ENCODE measurements at regions not wholly inside any gene's neighbourhood (a gene's known extent, or its start where the extent isn't known, plus 50 kb on each side); places are given as distances from the start of the nearest gene placed in this dataset.

- Mint-ChIP-seq H3K9me3 (no peaks in the 10 kb centered on the region), H3K36me3 (ENCODE audit: low read depth) (no peaks in the 10 kb centered on the region), H3K4me1 (ENCODE audit: low read depth) (peaks cover 12% of the 10 kb centered on the region), H3K4me3 (no peak overlapping the region), H3K27me3 (no peaks in the 10 kb centered on the region), H3K27ac (no peak overlapping the region)
- intact Hi-C loops (cut with micrococcal nuclease): no loop called here
Measured at GRCh38 chr4:11111370-11111769, 317.3 kb downstream of the HS3ST1 start.

GRCh38 chr4:11106759-11107158 is 321.9 kb downstream of the HS3ST1 start:
- Mint-ChIP-seq H3K4me3 (no peak overlapping the region), H3K27ac (no peak overlapping the region), H3K27me3 (no peaks in the 10 kb centered on the region), H3K9me3 (no peaks in the 10 kb centered on the region), H3K4me1 (ENCODE audit: low read depth) (peaks cover 20% of the 10 kb centered on the region), H3K36me3 (ENCODE audit: low read depth) (no peaks in the 10 kb centered on the region)
- intact Hi-C loops (cut with micrococcal nuclease): no loop called here

GRCh38 chr4:11106190-11106589 is 322.5 kb downstream of the HS3ST1 start:
- intact Hi-C loops (cut with micrococcal nuclease): no loop called here
- peaks cover 20% of the 10 kb centered on the region for H3K4me1 Mint-ChIP-seq (ENCODE audit: low read depth)
- H3K4me3 Mint-ChIP-seq: no peak overlapping the region
- no peaks in the 10 kb centered on the region for H3K9me3 Mint-ChIP-seq
- H3K36me3 Mint-ChIP-seq (ENCODE audit: low read depth): no peaks in the 10 kb centered on the region
- H3K27me3 Mint-ChIP-seq: no peaks in the 10 kb centered on the region
- H3K27ac Mint-ChIP-seq: no peak overlapping the region

GRCh38 chr4:11105715-11106114 is 323.0 kb downstream of the HS3ST1 start:
- Mint-ChIP-seq H3K36me3 (ENCODE audit: low read depth) (no peaks in the 10 kb centered on the region), H3K9me3 (no peaks in the 10 kb centered on the region), H3K27me3 (no peaks in the 10 kb centered on the region), H3K4me1 (ENCODE audit: low read depth) (peaks cover 20% of the 10 kb centered on the region), H3K27ac (no peak overlapping the region), H3K4me3 (no peak overlapping the region)
- intact Hi-C loops (cut with micrococcal nuclease): no loop called here

GRCh38 chr4:11098461-11098860 is 330.2 kb downstream of the HS3ST1 start:
- Mint-ChIP-seq H3K36me3 (ENCODE audit: low read depth) (no peaks in the 10 kb centered on the region), H3K4me3 (no peak overlapping the region), H3K9me3 (no peaks in the 10 kb centered on the region), H3K4me1 (ENCODE audit: low read depth) (peaks cover 4% of the 10 kb centered on the region), H3K27ac (no peak overlapping the region), H3K27me3 (no peaks in the 10 kb centered on the region)
- intact Hi-C loops (cut with micrococcal nuclease): no loop called here

GRCh38 chr4:11097725-11098124 is 331.0 kb downstream of the HS3ST1 start:
- H3K27ac Mint-ChIP-seq: no peak overlapping the region
- H3K36me3 Mint-ChIP-seq (ENCODE audit: low read depth): no peaks in the 10 kb centered on the region
- no peak overlapping the region for H3K4me3 Mint-ChIP-seq
- H3K27me3 Mint-ChIP-seq: no peaks in the 10 kb centered on the region
- intact Hi-C loops (cut with micrococcal nuclease): no loop called here
- no peaks in the 10 kb centered on the region for H3K4me1 Mint-ChIP-seq (ENCODE audit: low read depth)
- H3K9me3 Mint-ChIP-seq: no peaks in the 10 kb centered on the region

GRCh38 chr4:11081006-11081405 is 347.7 kb downstream of the HS3ST1 start:
- Mint-ChIP-seq H3K4me1 (ENCODE audit: low read depth) (no peaks in the 10 kb centered on the region), H3K9me3 (peaks cover 15% of the 10 kb centered on the region), H3K36me3 (ENCODE audit: low read depth) (no peaks in the 10 kb centered on the region), H3K4me3 (no peak overlapping the region), H3K27ac (no peak overlapping the region), H3K27me3 (no peaks in the 10 kb centered on the region)
- intact Hi-C loops (cut with micrococcal nuclease): no loop called here

- H3K36me3 Mint-ChIP-seq (ENCODE audit: low read depth): no peaks in the 10 kb centered on the region
- intact Hi-C loops (cut with micrococcal nuclease): no loop called here
- no peak overlapping the region for H3K27ac Mint-ChIP-seq
- H3K9me3 Mint-ChIP-seq: peaks cover 15% of the 10 kb centered on the region
- no peaks in the 10 kb centered on the region for H3K4me1 Mint-ChIP-seq (ENCODE audit: low read depth)
- no peaks in the 10 kb centered on the region for H3K27me3 Mint-ChIP-seq
- H3K4me3 Mint-ChIP-seq: no peak overlapping the region
Measured at GRCh38 chr4:11079171-11079570, 349.5 kb downstream of the HS3ST1 start.

- no peak overlapping the region for H3K27ac Mint-ChIP-seq
- peaks cover 6% of the 10 kb centered on the region for H3K4me1 Mint-ChIP-seq (ENCODE audit: low read depth)
- intact Hi-C loops (cut with micrococcal nuclease): no loop called here
- no peaks in the 10 kb centered on the region for H3K36me3 Mint-ChIP-seq (ENCODE audit: low read depth)
- no peaks in the 10 kb centered on the region for H3K27me3 Mint-ChIP-seq
- H3K9me3 Mint-ChIP-seq: no peaks in the 10 kb centered on the region
- no peak overlapping the region for H3K4me3 Mint-ChIP-seq
Measured at GRCh38 chr4:11074581-11075241, 354.0 kb downstream of the HS3ST1 start.

- H3K27me3 Mint-ChIP-seq: no peaks in the 10 kb centered on the region
- intact Hi-C loops (cut with micrococcal nuclease): no loop called here
- no peak overlapping the region for H3K27ac Mint-ChIP-seq
- H3K4me3 Mint-ChIP-seq: no peak overlapping the region
- no peaks in the 10 kb centered on the region for H3K36me3 Mint-ChIP-seq (ENCODE audit: low read depth)
- H3K9me3 Mint-ChIP-seq: no peaks in the 10 kb centered on the region
- H3K4me1 Mint-ChIP-seq (ENCODE audit: low read depth): peaks cover 6% of the 10 kb centered on the region
Measured at GRCh38 chr4:11073621-11074051, 355.1 kb downstream of the HS3ST1 start.

- Mint-ChIP-seq H3K27ac (no peak overlapping the region), H3K27me3 (no peaks in the 10 kb centered on the region), H3K36me3 (ENCODE audit: low read depth) (no peaks in the 10 kb centered on the region), H3K4me1 (ENCODE audit: low read depth) (peaks cover 6% of the 10 kb centered on the region), H3K4me3 (no peak overlapping the region), H3K9me3 (no peaks in the 10 kb centered on the region)
- intact Hi-C loops (cut with micrococcal nuclease): no loop called here
Measured at GRCh38 chr4:11072999-11073398, 355.7 kb downstream of the HS3ST1 start.

GRCh38 chr4:11072463-11072862 is 356.2 kb downstream of the HS3ST1 start:
- no peaks in the 10 kb centered on the region for H3K27me3 Mint-ChIP-seq
- H3K27ac Mint-ChIP-seq: no peak overlapping the region
- intact Hi-C loops (cut with micrococcal nuclease): no loop called here
- no peak overlapping the region for H3K4me3 Mint-ChIP-seq
- no peaks in the 10 kb centered on the region for H3K9me3 Mint-ChIP-seq
- peaks cover 6% of the 10 kb centered on the region for H3K4me1 Mint-ChIP-seq (ENCODE audit: low read depth)
- H3K36me3 Mint-ChIP-seq (ENCODE audit: low read depth): no peaks in the 10 kb centered on the region

GRCh38 chr4:11070813-11071212 is 357.9 kb downstream of the HS3ST1 start:
- H3K36me3 Mint-ChIP-seq (ENCODE audit: low read depth): no peaks in the 10 kb centered on the region
- intact Hi-C loops (cut with micrococcal nuclease): no loop called here
- H3K27ac Mint-ChIP-seq: no peak overlapping the region
- no peaks in the 10 kb centered on the region for H3K9me3 Mint-ChIP-seq
- no peak overlapping the region for H3K4me3 Mint-ChIP-seq
- no peaks in the 10 kb centered on the region for H3K27me3 Mint-ChIP-seq
- peaks cover 6% of the 10 kb centered on the region for H3K4me1 Mint-ChIP-seq (ENCODE audit: low read depth)

GRCh38 chr4:11069581-11070211 is 359.0 kb downstream of the HS3ST1 start:
- intact Hi-C loops (cut with micrococcal nuclease): no loop called here
- Mint-ChIP-seq H3K27ac (no peak overlapping the region), H3K27me3 (no peaks in the 10 kb centered on the region), H3K9me3 (no peaks in the 10 kb centered on the region), H3K4me1 (ENCODE audit: low read depth) (peaks cover 6% of the 10 kb centered on the region), H3K4me3 (no peak overlapping the region), H3K36me3 (ENCODE audit: low read depth) (no peaks in the 10 kb centered on the region)

- no peaks in the 10 kb centered on the region for H3K27me3 Mint-ChIP-seq
- H3K36me3 Mint-ChIP-seq (ENCODE audit: low read depth): no peaks in the 10 kb centered on the region
- no peaks in the 10 kb centered on the region for H3K9me3 Mint-ChIP-seq
- no peak overlapping the region for H3K4me3 Mint-ChIP-seq
- intact Hi-C loops (cut with micrococcal nuclease): no loop called here
- H3K27ac Mint-ChIP-seq: no peak overlapping the region
- peaks cover 5% of the 10 kb centered on the region for H3K4me1 Mint-ChIP-seq (ENCODE audit: low read depth)
Measured at GRCh38 chr4:11069083-11069482, 359.6 kb downstream of the HS3ST1 start.
